GM23248 (cell line): ENCODE measurements at regions not wholly inside any gene's neighbourhood (a gene's known extent, or its start where the extent isn't known, plus 50 kb on each side); places are given as distances from the start of the nearest gene placed in this dataset.

Experiments used
- EZH2 ChIP-seq: fragments of 200-600 bp; sonication (generic); IDR thresholded peaks from 2 replicates; pipeline ENCODE4 v1.6.1; 2018; ENCODE audit warnings: antibody characterized with exemption, mild to moderate bottlenecking; ENCODE audit not compliant: insufficient read depth, poor library complexity, severe bottlenecking
- EZH2phosphoT487 ChIP-seq: fragments of 200-600 bp; sonication (generic); IDR thresholded peaks from 2 replicates; pipeline ENCODE4 v1.6.1; 2018; ENCODE audit warnings: antibody characterized with exemption, moderate library complexity, mild to moderate bottlenecking, low read depth; ENCODE audit not compliant: insufficient read depth

- TF ChIP-seq EZH2 = no peak
- TF ChIP-seq EZH2phosphoT487 = no peak
Observed at GRCh38 chr15:37516621-37517020, 416.3 kb upstream of the MEIS2 start.
